Stimulated activated CD4-positive, alpha-beta T cell treated with anti-CD3 and anti-CD28 coated beads, Interleukin-1b, Interleukin-23, amount 100 ng/mL, for 48 hours (primary cell): ENCODE measurements at regions not wholly inside any gene's neighbourhood (a gene's known extent, or its start where the extent isn't known, plus 50 kb on each side); places are given as distances from the start of the nearest gene placed in this dataset.
"Not testable (repeated sequence)": the region's sequence is repeated elsewhere in the genome, so short reads cannot be mapped to it uniquely, and the experiment has no call there.

Experiments used
- DNase-seq: peaks from one replicate; pipeline ENCODE4 v3.0.0-alpha.2; 2020

DNA sequence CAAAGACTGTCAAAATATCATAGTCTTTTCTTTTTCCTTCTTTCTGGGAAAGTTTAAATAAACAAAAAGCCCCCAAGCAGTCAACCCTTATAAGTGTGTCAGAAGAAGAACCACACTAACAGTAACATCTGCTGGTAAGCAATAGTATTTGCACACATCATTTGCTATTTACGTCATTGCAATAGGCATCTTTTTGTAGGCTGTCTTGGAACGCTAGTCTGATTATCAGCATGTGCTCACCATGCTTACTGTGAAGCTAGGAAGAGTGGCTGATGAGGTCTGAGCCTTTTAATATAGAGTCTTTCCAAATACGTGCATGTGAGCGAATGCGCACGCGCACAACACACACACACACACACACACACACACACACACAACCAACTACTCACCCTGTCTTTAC lies 599.0 kb upstream of the TPK1 start:
- no peak for DNase-seq

GRCh38 chr7:145431834-145432233 lies 596.0 kb upstream of the TPK1 start:
- no peak for DNase-seq

GRCh38 chr7:145418481-145418880 lies 582.6 kb upstream of the TPK1 start:
- DNase-seq = not testable (repeated sequence)

DNA sequence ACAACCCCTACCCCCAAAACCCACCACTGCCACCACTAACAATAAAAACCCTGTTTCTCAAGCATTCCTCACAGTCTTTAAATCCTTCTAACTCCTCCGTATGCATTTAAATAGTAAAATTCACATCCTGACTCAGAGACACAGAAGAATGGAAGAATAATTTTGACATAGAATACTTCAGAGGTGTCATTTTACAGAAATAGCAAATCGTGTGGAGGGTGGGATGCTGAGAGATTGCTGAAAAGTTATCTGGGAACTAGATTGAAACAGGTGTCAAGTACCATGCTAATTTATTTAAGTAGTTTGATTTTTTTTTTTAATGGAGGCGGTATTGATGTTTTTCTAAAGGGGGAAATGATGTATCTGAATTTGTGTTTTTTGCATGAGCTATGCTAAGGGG lies 575.2 kb upstream of the TPK1 start:
- no peak for DNase-seq

DNA sequence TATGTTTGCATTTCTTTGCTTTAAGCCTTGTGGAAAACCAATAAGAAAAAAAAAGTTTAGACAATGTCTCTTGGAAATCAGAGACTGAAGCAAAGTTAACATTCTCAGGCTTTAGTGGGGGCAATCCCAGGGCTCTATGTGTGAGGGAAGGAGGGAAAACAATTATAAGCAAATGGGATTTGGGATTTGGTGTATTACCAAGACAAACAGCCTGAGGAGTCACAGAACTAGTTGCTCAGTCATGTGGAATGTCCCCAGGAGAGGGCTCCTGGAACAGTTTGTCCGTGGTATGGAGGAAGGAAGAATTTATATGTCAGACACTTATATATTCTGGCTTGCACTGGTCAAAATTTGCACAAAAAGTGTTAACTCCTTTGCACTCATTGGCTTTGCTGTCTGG lies 562.9 kb upstream of the TPK1 start:
- DNase-seq = no peak

GRCh38 chr7:145394126-145394525 lies 558.3 kb upstream of the TPK1 start:
- DNase-seq = no peak

GRCh38 chr7:145382762-145383161 lies 546.9 kb upstream of the TPK1 start:
- no peak for DNase-seq

DNA sequence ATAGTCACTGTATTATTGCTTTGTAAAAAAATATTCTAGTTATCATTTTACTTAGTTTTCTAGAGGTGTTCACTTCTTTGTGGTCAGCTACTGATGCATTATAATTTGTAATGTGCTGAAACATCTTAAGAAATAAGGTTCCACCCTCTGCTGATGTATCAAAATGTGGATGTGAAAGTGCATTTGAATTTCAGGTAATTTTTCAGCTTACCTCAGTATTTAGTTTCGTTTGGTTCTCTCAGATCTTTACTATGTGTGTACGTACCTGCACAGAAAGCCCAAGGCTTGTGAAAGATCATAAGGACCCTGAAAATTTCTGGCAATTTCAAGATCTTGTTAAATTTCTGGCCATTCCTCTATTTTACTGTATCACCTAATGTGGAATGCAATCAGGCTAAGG lies 542.3 kb upstream of the TPK1 start:
- no peak for DNase-seq

GRCh38 chr7:145360511-145361100 lies 524.8 kb upstream of the TPK1 start:
- no peak for DNase-seq

GRCh38 chr7:145350334-145350733 lies 514.5 kb upstream of the TPK1 start:
- no peak for DNase-seq

DNA sequence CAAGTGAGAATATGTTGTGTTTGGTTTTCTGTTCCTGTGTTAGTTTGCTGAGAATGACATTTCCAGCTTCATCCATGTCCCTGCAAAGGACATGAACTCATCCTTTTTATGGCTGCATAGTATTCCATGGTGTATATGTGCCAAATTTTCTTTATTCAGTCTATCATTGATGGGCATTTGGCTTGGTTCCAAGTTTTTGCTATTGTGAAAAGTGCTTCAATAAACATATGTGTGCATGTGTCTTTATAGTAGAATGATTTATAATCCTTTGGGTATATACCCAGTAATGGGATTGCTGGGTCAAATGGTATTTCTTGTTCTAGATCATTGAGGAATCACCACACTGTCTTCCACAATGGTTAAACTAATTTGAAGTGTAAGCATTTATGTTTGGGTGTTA lies 513.6 kb upstream of the TPK1 start:
- DNase-seq = not testable (repeated sequence)

DNA sequence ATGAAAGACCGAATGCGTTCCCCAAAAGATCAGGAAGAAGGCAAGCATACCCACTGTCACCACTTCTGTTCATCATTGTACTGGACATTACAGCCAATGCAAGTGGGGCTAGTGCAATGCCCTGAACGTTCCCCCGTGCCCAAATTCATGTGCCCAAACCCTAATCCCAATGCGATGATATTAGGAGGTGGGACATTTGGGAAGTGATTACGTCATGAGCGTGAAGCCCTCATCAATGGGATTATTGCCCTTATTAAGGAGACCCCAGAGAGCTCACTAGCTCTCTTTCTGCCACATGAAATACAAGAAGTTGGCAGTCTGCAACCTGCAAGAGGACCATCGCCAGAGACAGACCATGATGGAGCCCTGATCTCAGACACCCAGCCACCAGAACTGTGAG lies 511.4 kb upstream of the TPK1 start:
- DNase-seq = no peak

GRCh38 chr7:145339319-145339718 lies 503.5 kb upstream of the TPK1 start:
- DNase-seq = no peak

- no peak for DNase-seq
Observed at GRCh38 chr7:145331522-145331921, 495.7 kb upstream of the TPK1 start.

- no peak for DNase-seq
Observed at GRCh38 chr7:145331076-145331475, 495.2 kb upstream of the TPK1 start.

GRCh38 chr7:145327646-145328045 lies 491.8 kb upstream of the TPK1 start:
- DNase-seq = no peak

DNA sequence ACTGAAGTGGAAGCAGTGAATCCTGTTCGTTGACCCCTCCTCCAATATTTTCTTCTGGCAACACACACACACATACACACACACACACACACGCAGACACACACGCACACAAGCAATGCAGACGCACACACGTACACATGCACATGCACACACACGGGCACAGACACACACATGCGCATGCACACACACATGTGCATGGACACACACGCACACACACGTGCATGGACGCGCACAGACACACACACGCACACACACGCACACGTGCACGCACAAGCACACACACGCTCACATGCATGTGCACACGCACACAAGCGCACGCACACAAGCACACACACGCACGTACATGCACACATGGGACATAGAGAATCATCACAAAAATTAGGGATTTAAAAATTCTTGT lies 488.2 kb upstream of the TPK1 start:
- no peak for DNase-seq

GRCh38 chr7:145313551-145313950 lies 477.7 kb upstream of the TPK1 start:
- DNase-seq = no peak

- no peak for DNase-seq
Observed at GRCh38 chr7:145293754-145294153, 457.9 kb upstream of the TPK1 start.

DNA sequence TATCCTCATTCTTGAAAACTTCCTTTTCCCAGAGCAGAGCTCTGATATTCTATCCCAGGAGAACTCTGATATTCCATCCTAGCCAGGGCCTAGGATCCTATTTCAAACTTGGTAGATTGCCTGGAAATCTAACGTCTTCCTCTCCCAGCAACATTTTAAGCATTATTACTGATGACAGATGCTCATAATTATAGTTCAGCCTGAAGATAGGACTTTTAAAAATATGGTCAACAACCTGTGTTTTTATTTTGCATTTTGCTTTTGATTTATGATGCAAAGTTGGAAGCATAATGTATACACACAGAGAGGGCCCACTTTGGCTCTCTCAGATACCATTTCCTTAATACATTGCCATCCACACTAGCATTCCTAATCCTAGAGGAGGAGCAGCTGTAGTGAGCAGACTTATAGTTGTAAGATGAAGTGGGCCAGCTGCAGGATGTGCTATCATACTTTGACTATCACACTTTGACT lies 457.4 kb upstream of the TPK1 start:
- DNase-seq = no peak

DNA sequence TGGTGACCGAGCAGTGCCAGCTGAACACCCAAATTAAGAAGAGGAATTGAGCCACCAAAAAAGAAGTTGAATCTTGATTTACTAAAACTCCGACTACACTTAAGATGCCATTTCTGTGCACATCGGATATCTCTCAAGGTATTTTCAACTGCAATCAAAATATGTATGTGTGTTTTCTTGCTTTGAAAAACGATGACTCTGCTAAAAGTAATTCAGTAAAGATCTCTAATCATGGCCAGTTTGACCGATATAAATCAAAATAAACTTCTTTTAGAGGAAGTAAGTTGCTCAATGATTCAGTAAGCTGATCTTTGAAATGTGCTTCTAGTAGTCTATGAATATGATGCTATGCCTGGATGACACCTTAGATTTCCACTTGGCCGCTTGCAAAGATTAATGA lies 453.5 kb upstream of the TPK1 start:
- DNase-seq = no peak

DNA sequence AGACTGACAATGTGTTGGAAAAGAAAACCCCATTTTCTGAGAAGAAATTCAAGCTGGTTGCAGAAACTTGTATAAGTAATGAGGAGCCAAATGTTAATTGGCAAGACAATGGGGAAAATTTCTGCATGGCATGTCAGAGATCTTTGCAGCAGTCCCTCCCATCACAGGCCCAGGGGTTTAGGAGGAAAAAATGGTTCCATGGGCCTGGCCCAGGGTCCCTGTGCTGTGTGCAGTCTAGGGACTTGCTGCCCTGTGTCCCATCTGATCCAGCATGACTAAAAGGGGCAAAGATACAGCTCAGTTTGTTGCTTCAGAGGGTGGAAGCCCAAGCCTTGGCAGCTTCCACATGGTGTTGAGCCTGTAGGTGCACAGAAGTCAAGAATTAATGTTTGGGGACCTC lies 440.3 kb upstream of the TPK1 start:
- no peak for DNase-seq

DNA sequence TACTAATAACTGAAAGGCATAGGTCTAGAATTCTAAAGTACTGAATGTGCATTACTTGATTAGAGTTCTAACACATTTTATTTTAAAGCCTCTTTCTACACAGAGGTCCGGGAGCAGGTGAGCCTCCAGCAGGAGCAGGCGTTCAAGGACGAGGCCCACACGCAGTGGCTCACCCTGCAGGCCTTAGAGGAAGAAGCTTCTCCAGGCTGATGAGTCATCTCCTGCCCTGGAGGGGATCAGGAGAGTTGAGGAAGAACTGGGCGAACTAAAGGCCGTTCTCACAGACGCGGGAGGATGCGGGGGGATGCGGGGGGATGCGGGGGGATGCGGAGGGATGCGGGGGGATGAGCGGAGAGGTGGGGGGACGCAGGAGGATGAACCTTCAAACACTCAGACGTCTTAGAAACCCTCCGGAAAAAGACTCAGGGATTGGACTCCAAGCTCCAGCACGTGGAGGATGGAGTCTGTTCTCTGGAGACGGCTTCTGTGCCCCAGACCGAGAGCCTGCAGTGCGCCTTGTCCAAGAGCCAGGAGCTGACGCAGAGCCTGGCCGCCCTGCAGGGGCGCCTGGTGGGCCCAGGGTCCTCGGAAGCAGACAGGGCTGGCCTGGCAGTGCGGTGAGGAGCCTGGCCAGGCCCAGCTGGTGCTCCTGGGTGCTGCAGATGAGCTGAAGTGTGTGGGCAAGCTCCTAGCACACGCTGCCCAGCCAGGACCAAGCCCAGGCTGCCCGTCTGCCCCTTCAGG lies 433.7 kb upstream of the TPK1 start:
- no peak for DNase-seq

DNA sequence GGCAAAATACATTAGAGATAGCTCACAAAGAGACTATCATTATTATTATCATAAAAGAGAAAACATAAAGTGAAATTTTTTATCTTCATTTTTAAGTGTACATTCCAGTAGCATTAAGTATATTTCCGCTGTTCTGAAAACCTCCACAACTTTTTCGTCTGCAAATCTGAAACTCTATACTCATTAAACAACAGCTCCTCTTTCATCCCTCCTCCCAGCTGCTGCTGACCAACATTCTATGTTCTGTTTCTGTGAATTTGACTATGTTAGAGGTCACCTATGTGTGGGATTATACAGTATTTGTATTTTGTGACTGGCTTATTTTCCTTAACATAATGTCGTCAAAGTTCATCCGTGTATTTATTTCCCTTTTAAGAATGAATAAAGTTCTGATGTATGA lies 429.3 kb upstream of the TPK1 start:
- no peak for DNase-seq

DNA sequence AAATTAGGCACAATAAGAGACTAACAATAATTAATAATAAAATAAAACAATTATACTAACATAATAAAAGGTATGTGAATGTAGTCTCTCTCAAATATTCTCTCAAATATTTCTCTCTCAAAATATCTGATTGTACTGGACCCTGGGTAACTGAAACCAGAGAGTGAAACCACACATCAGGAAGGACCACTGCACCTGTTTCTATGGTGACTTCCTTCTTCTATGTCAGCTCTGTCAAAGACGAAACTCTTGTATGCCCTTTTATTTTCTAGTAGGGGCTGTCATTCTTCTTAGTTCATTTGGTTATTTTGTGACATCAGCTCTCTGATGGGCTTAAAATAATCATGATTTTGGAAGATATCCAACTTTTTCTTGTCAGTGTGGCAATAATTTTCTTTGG lies 428.0 kb upstream of the TPK1 start:
- DNase-seq = no peak
